Esophagus muscularis mucosa (tissue), 3 donors: ENCODE measurements at regions not wholly inside any gene's neighbourhood (a gene's known extent, or its start where the extent isn't known, plus 50 kb on each side); places are given as distances from the start of the nearest gene placed in this dataset.

Source experiments
- POLR2A ChIP-seq: fragments of 450-650 bp; IDR thresholded peaks from one replicate; pipeline ENCODE4 v1.6.1; 2017; ENCODE audit warnings: antibody characterized with exemption, moderate library complexity, mild to moderate bottlenecking, low read depth
- TF ChIP-seq, protein P1 (sequence below), 3 experiments: fragments of 200-600 bp in 2 of 3; fragments of 450-650 bp in 1 of 3; sonication (generic) in 2 of 3; IDR thresholded peaks; one replicate each; pipeline ENCODE4 v1.5.1; 2017 to 2019; ENCODE audit warnings: antibody characterized with exemption in 3 of 3, mild to moderate bottlenecking in 2 of 3, moderate library complexity in 1 of 3

DNA sequence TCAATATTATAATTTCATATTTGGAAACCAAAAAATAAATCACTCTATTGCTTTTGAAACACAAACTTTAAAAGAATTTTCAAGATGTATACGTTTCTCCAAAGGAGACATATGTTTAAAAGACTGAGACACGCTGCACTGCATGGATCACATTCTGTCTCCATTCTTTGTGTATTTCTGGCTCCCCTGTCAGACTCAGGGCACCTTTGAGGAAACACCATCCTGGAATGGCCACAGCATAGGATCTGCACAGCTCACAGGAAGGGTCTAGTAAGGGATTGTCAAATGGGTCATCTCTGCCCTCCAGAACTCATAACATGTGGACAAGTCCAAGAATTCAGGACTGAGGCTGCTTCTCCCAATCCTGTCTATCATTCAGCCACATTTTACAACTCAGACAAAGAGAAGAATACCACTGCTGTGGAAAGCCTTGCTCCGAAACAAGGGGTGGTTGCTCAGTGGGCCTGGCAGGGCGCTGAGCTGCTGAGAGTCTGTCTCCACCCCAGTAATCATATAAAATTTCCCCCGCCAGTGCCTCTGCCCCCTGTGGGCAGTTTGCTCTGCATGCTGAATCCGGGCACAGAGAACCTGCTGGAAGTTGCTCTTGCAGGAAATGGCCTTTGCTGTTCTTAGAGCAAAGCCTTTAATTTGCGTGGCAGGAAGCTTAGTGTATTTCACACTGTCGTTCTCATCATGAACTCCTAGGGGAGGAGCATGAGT lies 85.3 kb upstream of the KLHL29 start:
- TF ChIP-seq, protein P1, sequence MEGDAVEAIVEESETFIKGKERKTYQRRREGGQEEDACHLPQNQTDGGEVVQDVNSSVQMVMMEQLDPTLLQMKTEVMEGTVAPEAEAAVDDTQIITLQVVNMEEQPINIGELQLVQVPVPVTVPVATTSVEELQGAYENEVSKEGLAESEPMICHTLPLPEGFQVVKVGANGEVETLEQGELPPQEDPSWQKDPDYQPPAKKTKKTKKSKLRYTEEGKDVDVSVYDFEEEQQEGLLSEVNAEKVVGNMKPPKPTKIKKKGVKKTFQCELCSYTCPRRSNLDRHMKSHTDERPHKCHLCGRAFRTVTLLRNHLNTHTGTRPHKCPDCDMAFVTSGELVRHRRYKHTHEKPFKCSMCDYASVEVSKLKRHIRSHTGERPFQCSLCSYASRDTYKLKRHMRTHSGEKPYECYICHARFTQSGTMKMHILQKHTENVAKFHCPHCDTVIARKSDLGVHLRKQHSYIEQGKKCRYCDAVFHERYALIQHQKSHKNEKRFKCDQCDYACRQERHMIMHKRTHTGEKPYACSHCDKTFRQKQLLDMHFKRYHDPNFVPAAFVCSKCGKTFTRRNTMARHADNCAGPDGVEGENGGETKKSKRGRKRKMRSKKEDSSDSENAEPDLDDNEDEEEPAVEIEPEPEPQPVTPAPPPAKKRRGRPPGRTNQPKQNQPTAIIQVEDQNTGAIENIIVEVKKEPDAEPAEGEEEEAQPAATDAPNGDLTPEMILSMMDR (IDR thresholded peaks at IDR 0.05) = no peak
- no peak for TF ChIP-seq POLR2A
